ENCODE measurements at regions not wholly inside any gene's neighbourhood (a gene's known extent, or its start where the extent isn't known, plus 50 kb on each side); places are given as distances from the start of the nearest gene placed in this dataset.

DNA sequence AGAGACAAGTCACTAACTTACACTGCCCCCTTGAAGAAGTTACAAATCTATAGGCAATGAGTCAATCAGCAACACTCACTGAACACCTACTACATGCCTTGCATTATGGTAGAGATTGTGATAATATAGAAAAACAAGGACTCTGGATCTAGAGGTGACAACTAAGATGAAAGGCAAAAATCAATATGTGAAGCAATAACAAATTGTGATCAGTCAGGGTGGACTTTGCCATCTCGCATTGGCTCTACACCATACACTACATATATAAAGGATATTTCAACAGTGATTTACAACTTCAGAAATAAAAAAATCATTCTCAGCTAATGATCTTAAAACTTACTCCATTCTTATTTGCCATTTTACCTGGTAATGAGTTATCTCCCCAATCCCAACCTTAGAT, 210.7 kb upstream of the CD96 start:
- H3K9me3 ChIP-seq: no peaks in the 10 kb centered on the region
- no peaks in the 10 kb centered on the region for H3K36me3 ChIP-seq
- no peaks in the 10 kb centered on the region for H3K27me3 ChIP-seq
- H3K4me1 ChIP-seq: no peaks in the 10 kb centered on the region
- DNase-seq: no peak
- no peak overlapping the region for H3K4me3 ChIP-seq (ENCODE audit: low read depth, low read length)
- TF ChIP-seq, protein P1, sequence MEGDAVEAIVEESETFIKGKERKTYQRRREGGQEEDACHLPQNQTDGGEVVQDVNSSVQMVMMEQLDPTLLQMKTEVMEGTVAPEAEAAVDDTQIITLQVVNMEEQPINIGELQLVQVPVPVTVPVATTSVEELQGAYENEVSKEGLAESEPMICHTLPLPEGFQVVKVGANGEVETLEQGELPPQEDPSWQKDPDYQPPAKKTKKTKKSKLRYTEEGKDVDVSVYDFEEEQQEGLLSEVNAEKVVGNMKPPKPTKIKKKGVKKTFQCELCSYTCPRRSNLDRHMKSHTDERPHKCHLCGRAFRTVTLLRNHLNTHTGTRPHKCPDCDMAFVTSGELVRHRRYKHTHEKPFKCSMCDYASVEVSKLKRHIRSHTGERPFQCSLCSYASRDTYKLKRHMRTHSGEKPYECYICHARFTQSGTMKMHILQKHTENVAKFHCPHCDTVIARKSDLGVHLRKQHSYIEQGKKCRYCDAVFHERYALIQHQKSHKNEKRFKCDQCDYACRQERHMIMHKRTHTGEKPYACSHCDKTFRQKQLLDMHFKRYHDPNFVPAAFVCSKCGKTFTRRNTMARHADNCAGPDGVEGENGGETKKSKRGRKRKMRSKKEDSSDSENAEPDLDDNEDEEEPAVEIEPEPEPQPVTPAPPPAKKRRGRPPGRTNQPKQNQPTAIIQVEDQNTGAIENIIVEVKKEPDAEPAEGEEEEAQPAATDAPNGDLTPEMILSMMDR (IDR thresholded peaks at IDR 0.05; ENCODE audit: low read depth, low read length): no peak

DNA sequence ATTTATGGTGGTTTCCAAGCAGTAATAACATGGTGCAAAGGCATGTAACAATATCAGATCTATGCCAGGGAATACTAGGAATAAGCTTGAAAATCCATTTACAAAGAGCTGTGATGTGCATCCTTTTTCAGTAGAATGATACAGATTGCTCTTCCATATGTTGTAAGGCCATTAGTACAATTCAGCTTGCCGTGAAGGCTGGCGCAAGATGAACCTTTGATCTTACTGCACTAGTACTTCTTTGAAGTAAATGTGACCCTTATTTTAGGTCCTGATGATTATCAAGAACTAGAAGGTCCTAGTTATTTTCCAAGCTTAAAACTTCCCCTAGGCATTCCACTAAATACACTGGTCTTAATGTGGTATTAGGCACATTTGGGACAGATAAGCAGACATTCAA, 210.1 kb upstream of the CD96 start:
- Histone ChIP-seq H3K27me3 (no peaks in the 10 kb centered on the region), H3K4me3 (ENCODE audit: low read depth, low read length) (no peak overlapping the region), H3K4me1 (no peaks in the 10 kb centered on the region), H3K9me3 (no peaks in the 10 kb centered on the region), H3K36me3 (no peaks in the 10 kb centered on the region)
- no peak for DNase-seq
- TF ChIP-seq, protein P1 (IDR thresholded peaks at IDR 0.05; ENCODE audit: low read depth, low read length): no peak

DNA sequence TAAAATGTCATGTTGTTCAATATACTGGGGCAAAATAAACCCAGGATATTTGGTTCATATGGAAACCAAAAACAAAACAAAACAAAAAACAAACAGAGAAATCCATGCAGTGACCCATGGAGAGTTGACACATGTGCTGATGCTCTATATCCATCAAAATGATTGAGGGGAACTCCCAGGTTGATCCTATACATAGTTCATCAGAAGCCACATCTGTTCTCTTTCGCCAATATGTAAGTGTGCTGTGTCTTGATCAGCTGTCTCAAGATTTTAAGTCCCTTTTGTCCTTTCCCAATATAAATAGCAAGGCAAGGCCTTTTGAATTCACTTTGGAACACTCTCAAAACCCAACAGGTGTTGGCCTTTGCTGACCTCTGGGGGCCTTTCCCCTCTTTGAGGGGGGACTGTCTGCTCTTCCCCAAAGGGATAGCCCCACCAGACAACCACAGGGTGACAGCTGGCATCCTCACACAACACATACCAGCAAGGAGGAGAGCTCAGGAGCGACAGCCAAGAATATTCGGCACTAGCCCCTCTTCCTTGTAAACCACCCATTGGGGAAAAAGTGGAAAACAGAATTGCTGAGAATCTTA, 209.4 kb upstream of the CD96 start:
- Histone ChIP-seq H3K4me3 (ENCODE audit: low read depth, low read length) (no peak overlapping the region), H3K4me1 (no peaks in the 10 kb centered on the region), H3K9me3 (no peaks in the 10 kb centered on the region), H3K27me3 (no peaks in the 10 kb centered on the region), H3K36me3 (no peaks in the 10 kb centered on the region)
- DNase-seq: no peak
- TF ChIP-seq, protein P1 (IDR thresholded peaks at IDR 0.05; ENCODE audit: low read depth, low read length): no peak

DNA sequence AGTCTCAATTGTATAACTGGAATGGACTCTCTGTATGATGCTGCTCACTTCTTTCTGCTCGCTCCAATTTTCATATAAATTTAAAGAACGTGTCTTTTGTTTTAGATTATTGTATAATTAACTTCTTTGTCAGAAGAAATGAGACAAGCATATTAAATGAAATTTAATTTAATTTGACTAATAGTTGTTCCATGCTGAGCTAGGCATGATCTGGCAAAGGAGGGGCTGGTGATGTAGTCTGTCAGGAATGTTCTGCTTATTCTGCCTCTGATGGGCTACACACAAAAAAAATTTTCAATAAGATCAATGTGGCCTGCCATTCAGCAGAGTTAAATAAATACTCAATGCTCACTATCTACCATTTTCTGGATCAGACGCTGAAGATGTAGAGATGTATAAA, 208.4 kb upstream of the CD96 start:
- no peak overlapping the region for H3K4me3 ChIP-seq (ENCODE audit: low read depth, low read length)
- no peak for DNase-seq
- no peaks in the 10 kb centered on the region for H3K27me3 ChIP-seq
- H3K4me1 ChIP-seq: no peaks in the 10 kb centered on the region
- TF ChIP-seq, protein P1 (IDR thresholded peaks at IDR 0.05; ENCODE audit: low read depth, low read length): no peak
- no peaks in the 10 kb centered on the region for H3K9me3 ChIP-seq
- no peaks in the 10 kb centered on the region for H3K36me3 ChIP-seq

DNA sequence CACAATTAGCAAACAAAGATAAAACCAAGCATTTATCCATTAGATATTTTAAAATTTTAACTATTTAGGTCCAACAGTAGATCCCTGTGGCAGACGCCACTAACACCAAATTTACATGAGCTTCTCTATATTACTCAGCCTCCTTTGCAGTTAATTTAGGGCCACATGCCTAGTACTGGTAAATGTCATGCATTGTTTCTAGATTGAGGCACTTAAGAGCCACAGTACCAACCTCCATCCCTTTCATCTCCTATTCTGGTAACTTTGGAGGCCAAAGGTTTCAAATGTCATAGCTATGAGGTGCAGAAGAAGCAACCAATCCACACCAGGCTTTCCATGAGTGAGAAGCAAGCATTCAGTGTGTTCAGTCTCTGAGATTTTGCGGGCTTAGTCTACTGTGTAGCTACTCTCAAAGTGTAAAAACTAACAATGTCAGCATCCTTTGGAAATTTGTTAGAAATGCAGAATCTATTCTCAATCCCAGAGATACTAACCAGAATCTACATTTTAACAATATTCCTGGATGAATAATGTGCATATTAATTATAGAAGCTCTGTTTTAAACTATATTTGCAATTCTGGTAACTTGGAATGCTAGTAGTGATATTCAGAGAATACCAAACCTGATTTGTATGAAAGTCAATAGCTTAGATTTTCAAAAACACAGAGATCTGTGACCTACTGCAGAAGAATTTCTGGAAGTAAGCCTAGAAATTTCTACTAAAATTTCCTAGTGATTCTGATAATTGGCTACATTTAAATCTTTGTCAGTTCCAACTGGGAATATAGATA, 206.3 kb upstream of the CD96 start:
- no peaks in the 10 kb centered on the region for H3K27me3 ChIP-seq
- TF ChIP-seq, protein P1 (IDR thresholded peaks at IDR 0.05; ENCODE audit: low read depth, low read length): no peak
- H3K9me3 ChIP-seq: no peaks in the 10 kb centered on the region
- H3K4me1 ChIP-seq: no peaks in the 10 kb centered on the region
- H3K36me3 ChIP-seq: no peaks in the 10 kb centered on the region
- no peak overlapping the region for H3K4me3 ChIP-seq (ENCODE audit: low read depth, low read length)
- DNase-seq: no peak

DNA sequence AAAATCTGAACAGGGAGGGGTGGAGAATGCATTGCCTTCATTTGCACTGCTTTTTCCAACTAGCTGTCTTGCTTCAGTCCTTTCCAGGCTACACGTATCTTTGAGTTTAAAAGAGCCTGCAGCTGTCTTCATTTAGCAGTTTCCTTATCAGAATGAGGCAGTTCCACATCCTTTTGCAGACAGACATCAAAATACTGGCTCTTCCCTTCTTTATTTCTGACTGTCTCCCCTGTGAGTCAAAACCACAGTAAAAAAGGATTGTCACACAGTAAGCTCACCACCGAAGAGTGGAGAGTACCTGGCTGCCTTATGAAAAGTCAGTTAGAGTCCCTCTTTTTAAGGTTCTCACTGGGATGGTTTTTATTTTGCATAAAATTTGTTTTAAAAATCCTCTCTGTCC, 205.5 kb upstream of the CD96 start:
- H3K4me3 ChIP-seq (ENCODE audit: low read depth, low read length): no peak overlapping the region
- DNase-seq: no peak
- no peaks in the 10 kb centered on the region for H3K4me1 ChIP-seq

More for the DNA sequence above, 205.5 kb upstream of the CD96 start:
- H3K27me3 ChIP-seq: no peaks in the 10 kb centered on the region
- TF ChIP-seq, protein P1 (IDR thresholded peaks at IDR 0.05; ENCODE audit: low read depth, low read length): no peak
- no peaks in the 10 kb centered on the region for H3K36me3 ChIP-seq
- no peaks in the 10 kb centered on the region for H3K9me3 ChIP-seq
